BLaER1 treated with 17β-estradiol and CSF1 and Interleukin-3, amounts not matched to agents 10 nM and 100 nM (cell line): ENCODE measurements at regions not wholly inside any gene's neighbourhood (a gene's known extent, or its start where the extent isn't known, plus 50 kb on each side); places are given as distances from the start of the nearest gene placed in this dataset.

Experiments used
- H3K27ac ChIP-seq, 11 experiments: shearing (Covaris generic); formaldehyde crosslinking; 2 replicates each; pipeline ENCODE4 v1.8.1; 2022
- H3K27me3 ChIP-seq, 11 experiments: shearing (Covaris generic); formaldehyde crosslinking; 2 replicates each; pipeline ENCODE4 v1.8.1; 2022
- H3K36me3 ChIP-seq, 11 experiments: shearing (Covaris generic); formaldehyde crosslinking; 2 replicates each; pipeline ENCODE4 v1.8.1; 2022
- H3K4me1 ChIP-seq, 10 experiments: shearing (Covaris generic); formaldehyde crosslinking; 2 replicates each; pipeline ENCODE4 v1.8.1; 2022
- H3K4me2 ChIP-seq, 11 experiments: shearing (Covaris generic); formaldehyde crosslinking; 2 replicates each; pipeline ENCODE4 v1.8.1; 2022
- H3K4me3 ChIP-seq, 10 experiments: shearing (Covaris generic); formaldehyde crosslinking; 2 replicates each; pipeline ENCODE4 v1.8.1; 2022
- H3K9ac ChIP-seq, 11 experiments: shearing (Covaris generic); formaldehyde crosslinking; 2 replicates each; pipeline ENCODE4 v1.8.1; 2022
- H3K9me3 ChIP-seq, 11 experiments: shearing (Covaris generic); formaldehyde crosslinking; replicated peaks in 1 of 11; 2 replicates each; pipeline ENCODE4 v1.8.1; 2022
- H4K20me1 ChIP-seq, 11 experiments: shearing (Covaris generic); formaldehyde crosslinking; 2 replicates each; pipeline ENCODE4 v1.8.1; 2022
- Cebpa-rat ChIP-seq, 11 experiments: shearing (Covaris generic); IDR thresholded peaks; 2 replicates each; pipeline ENCODE4 v1.8.1; 2022

DNA sequence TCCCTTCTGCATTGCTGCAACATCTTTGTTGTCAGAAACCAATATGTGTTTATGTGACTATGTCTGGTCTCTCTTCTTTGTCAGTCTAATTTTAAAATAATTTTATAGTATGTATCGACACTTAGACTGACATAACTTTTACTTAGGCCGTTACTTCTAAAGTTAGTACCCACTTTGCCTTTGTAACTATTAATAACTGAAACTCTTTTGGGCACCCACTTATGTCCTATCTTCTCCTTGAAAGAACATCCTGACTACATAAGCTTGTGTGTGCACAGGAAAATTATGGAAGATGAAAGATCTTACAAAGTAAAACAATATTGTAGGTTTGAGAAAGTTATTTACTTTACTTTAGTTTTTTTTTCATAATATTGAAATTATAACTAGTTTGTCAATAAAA, 230.4 kb upstream of the CCDC179 start:
- no peak overlapping the region for H3K9ac ChIP-seq
- TF ChIP-seq Cebpa-rat (IDR thresholded peaks at IDR 0.05), result no peak
- H3K9me3 ChIP-seq, result no peaks in the 10 kb centered on the region

DNA sequence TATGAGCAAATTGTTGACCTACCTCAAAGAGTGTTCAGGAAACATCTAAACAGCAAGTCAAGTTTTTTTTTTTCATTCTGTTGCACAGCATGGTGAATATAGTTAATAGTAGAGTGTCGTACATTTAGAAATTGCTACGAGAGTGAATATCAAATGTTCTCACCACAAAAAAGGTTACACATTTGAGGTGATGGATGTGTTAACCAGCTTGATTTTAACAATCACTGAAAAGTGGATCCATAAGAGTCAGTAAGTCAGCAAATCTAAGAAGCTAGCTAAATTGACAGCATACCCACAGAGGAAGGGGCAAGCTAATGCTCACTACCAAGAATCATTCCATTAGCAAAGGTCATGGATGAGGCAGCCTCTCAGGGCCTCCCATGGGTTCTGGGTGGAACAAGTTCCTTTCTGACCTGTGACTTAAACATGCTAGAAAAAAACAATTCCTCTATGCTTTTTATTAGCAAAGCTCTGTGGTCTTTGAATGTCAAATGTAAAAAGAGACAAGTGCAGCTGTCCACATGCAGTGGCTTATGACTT, 235.4 kb upstream of the CCDC179 start:
- H4K20me1 ChIP-seq, result no peaks in the 10 kb centered on the region
- H3K4me1 ChIP-seq, result no peaks in the 10 kb centered on the region
- H3K9ac ChIP-seq, result no peak overlapping the region
- no peak for TF ChIP-seq Cebpa-rat (IDR thresholded peaks at IDR 0.05)
- no peaks in the 10 kb centered on the region for H3K36me3 ChIP-seq
- H3K4me3 ChIP-seq, result no peak overlapping the region
- no peak overlapping the region for H3K4me2 ChIP-seq
- H3K27me3 ChIP-seq, result no peaks in the 10 kb centered on the region
- no peak overlapping the region for H3K27ac ChIP-seq
- H3K9me3 ChIP-seq, result no peaks in the 10 kb centered on the region

More for the DNA sequence above, 230.4 kb upstream of the CCDC179 start:
- Histone ChIP-seq H3K4me3 (no peak overlapping the region), H3K36me3 (no peaks in the 10 kb centered on the region), H3K27me3 (no peaks in the 10 kb centered on the region), H3K4me2 (no peak overlapping the region), H3K27ac (no peak overlapping the region), H3K4me1 (no peaks in the 10 kb centered on the region), H4K20me1 (no peaks in the 10 kb centered on the region)

DNA sequence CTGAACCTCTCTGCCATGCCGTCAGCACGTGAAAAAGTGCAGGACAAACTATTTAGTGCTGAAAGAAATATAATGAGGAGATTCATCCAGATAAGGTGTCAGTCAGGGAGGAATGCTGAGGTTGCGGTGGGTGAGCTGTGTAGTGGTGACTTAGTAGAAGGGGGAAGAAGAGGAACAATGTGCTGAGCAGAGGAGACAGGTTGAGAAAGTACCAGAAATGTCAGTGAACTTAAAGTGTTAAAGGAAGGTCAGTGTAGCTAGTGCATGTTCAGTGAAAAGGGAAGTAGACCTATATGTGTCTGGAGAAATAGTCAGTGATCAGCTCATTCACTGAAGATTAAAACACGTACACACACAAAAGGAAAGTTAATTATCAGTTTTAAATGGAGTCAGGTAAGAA, 237.6 kb upstream of the CCDC179 start:
- Histone ChIP-seq H3K4me2 (no peak overlapping the region), H3K27ac (no peak overlapping the region), H3K4me1 (no peaks in the 10 kb centered on the region), H3K27me3 (no peaks in the 10 kb centered on the region), H4K20me1 (no peaks in the 10 kb centered on the region), H3K4me3 (no peak overlapping the region), H3K36me3 (no peaks in the 10 kb centered on the region), H3K9me3 (no peaks in the 10 kb centered on the region), H3K9ac (no peak overlapping the region)
- TF ChIP-seq Cebpa-rat (IDR thresholded peaks at IDR 0.05), result no peak

DNA sequence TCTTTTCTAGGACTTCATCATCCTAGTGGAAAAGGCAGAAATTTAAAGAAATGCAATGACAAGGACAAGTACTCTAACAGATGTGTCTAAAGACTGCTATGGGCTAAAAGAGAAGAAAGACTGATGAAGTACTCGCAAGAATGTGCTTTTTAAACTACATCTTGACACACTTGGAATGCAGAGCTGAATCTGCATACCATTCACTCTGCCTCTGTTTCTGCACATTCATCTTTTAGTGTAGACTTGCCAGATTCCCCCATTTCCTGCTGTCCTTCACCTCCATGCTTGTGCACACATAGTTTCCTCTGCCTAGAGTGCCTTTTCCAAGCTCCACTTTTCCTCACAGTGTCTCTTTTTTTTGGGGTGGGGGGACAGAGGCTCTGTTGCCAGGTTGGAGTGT, 239.0 kb upstream of the CCDC179 start:
- H3K27ac ChIP-seq, result no peak overlapping the region
- no peaks in the 10 kb centered on the region for H3K4me1 ChIP-seq
- H3K4me3 ChIP-seq, result no peak overlapping the region
- no peak overlapping the region for H3K4me2 ChIP-seq
- no peaks in the 10 kb centered on the region for H4K20me1 ChIP-seq
- TF ChIP-seq Cebpa-rat (IDR thresholded peaks at IDR 0.05), result no peak
- no peaks in the 10 kb centered on the region for H3K27me3 ChIP-seq
- no peaks in the 10 kb centered on the region for H3K9me3 ChIP-seq
- H3K9ac ChIP-seq, result no peak overlapping the region
- no peaks in the 10 kb centered on the region for H3K36me3 ChIP-seq

DNA sequence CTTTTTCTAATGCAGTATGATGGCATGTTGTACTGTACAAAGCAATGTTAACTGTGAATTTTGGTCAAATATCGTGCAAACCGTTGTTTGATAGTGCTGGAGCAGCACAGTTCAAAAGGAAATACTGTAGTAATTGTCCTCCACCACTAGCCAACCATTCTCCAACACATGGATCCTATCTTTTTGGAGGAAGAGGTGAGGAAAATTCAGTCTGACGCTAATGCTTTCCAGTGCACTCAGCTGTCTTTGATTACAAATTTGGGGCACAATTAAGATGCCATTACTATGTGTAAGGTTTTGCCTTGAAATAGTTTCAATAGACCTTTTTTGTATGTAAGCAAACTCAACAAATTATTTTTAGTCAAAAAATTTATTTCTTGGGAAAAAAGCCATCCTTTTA, 240.5 kb upstream of the CCDC179 start:
- H3K27me3 ChIP-seq, result no peaks in the 10 kb centered on the region
- no peak overlapping the region for H3K4me2 ChIP-seq
- H3K4me1 ChIP-seq, result no peaks in the 10 kb centered on the region
- no peaks in the 10 kb centered on the region for H3K36me3 ChIP-seq
- no peaks in the 10 kb centered on the region for H3K9me3 ChIP-seq
- TF ChIP-seq Cebpa-rat (IDR thresholded peaks at IDR 0.05), result no peak
- no peaks in the 10 kb centered on the region for H4K20me1 ChIP-seq
- no peak overlapping the region for H3K27ac ChIP-seq
- no peak overlapping the region for H3K9ac ChIP-seq
- no peak overlapping the region for H3K4me3 ChIP-seq

DNA sequence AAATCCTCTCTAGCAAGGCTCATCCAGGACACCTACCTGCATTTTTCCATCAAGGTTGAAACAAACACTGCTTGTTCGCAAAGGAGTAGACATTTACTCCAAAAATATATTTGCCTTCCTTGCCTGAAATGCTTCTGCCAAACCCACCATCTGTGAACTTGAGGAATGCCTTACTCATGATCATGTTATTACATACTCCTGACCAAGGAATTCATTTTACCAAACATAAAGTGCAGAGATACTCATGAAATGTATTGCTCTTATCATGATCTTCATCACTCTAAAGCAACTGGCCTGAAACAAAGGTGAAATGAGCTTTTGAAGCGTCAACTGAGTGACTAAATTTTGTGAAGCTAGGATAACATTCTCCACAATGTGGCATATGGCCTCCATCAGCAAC, 243.1 kb upstream of the CCDC179 start:
- H3K27me3 ChIP-seq, result no peaks in the 10 kb centered on the region
- no peaks in the 10 kb centered on the region for H4K20me1 ChIP-seq
- H3K36me3 ChIP-seq, result no peaks in the 10 kb centered on the region
- no peaks in the 10 kb centered on the region for H3K4me1 ChIP-seq
- TF ChIP-seq Cebpa-rat (IDR thresholded peaks at IDR 0.05), result no peak
- H3K27ac ChIP-seq, result no peak overlapping the region
- H3K4me2 ChIP-seq, result no peak overlapping the region
- no peak overlapping the region for H3K4me3 ChIP-seq
- no peak overlapping the region for H3K9ac ChIP-seq
- no peaks in the 10 kb centered on the region for H3K9me3 ChIP-seq

DNA sequence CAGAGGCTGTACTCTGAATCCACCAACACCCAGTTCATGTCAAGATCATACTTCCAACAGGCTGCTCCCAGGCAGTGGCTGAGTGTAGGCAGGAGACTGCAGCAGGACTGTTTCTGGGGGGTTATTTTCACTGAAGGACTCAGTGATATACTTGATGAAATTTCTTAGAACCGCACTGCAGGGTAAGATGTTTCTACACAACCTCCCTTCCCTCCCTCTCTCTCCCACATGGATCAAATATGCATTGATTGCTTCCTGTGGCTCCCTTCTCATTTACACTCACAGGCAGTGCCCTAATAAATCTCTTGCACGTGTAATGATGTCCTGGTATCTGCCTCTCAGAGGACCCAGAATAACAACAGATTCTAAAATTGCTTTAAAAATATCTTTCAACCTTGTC, 251.3 kb upstream of the CCDC179 start:
- no peaks in the 10 kb centered on the region for H4K20me1 ChIP-seq
- no peak overlapping the region for H3K4me2 ChIP-seq
- no peak for TF ChIP-seq Cebpa-rat (IDR thresholded peaks at IDR 0.05)
- no peak overlapping the region for H3K4me3 ChIP-seq
- H3K27me3 ChIP-seq, result no peaks in the 10 kb centered on the region
- no peaks in the 10 kb centered on the region for H3K4me1 ChIP-seq
- H3K9ac ChIP-seq, result no peak overlapping the region
- H3K27ac ChIP-seq, result no peak overlapping the region
- no peaks in the 10 kb centered on the region for H3K36me3 ChIP-seq
- peaks cover 0 to 6% (median 3%) of the 10 kb centered on the region in 11 experiments; a peak in 15 of 22 replicates for H3K9me3 ChIP-seq

DNA sequence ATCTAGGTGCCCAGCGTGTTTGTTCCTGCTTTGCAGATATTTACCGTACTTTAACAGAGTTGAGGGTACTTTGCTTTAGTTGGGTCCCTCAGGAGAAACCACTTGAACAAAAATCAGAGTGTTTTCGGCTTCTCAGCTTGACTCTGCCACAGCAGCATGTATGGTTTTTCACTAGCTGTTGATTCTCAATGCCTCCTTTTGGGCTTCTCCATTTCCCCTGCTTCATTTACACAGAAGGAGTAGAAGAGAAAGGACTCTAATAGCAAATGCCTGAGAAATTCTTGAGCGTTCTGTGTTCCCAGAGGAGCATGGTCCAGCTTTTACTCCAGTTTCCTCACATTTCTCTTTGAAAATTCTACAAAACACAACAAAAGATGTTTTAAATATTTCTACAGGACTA, 252.1 kb upstream of the CCDC179 start:
- Histone ChIP-seq H3K9ac (no peak overlapping the region), H3K9me3 (peaks cover 0 to 15% (median 10%) of the 10 kb centered on the region in 11 experiments; a peak in 15 of 22 replicates), H3K36me3 (no peaks in the 10 kb centered on the region), H3K4me3 (no peak overlapping the region), H3K4me2 (no peak overlapping the region), H3K27me3 (no peaks in the 10 kb centered on the region), H4K20me1 (no peaks in the 10 kb centered on the region), H3K27ac (no peak overlapping the region), H3K4me1 (no peaks in the 10 kb centered on the region)
- TF ChIP-seq Cebpa-rat (IDR thresholded peaks at IDR 0.05), result no peak

DNA sequence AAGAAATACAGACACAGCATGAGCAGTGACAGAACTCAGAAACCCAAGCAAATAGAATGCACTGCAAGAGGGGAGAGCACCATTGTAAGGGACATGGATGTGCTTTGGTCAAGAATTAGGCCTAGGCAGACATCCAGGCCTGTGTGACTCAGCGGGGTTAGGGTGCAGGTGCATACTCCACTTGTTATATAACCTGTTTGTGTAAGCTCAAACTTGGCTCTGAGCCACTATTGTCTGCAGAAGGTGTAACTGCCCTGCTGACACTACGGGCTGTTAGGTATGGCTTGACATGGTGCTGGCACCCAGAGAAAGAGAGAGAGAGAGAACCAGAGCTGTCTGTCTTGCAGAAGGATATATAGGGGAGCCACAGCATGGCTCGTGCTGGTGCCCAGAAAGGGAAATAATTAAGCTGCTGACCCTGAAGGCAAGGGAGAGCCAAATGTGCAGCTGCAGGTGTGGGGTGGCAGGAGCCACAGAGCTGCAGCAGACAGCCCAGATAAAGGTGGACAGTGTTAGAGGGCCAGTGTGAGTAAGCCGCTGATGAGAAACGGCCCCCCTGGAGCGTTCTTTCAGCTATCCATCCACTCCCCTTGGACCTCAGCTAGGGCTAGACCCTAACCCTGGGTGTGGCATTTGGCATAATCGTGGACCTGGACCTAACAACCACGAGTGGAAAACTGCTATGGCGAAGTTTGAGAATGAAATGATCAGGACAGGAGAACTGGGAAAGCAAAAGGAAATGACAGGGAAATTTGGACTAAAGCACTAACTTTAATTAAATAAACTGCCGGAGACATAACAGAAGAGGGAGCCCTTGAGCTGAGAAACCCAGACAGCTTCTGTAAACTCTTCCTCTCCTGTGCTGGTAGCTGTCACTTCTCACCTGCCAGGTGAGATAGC, 253.0 kb upstream of the CCDC179 start:
- Histone ChIP-seq H3K4me1 (no peaks in the 10 kb centered on the region), H3K27ac (no peak overlapping the region), H3K9me3 (peaks cover 0 to 22% (median 11%) of the 10 kb centered on the region in 11 experiments; a peak in 15 of 22 replicates), H3K36me3 (no peaks in the 10 kb centered on the region), H4K20me1 (no peaks in the 10 kb centered on the region), H3K27me3 (no peaks in the 10 kb centered on the region), H3K9ac (no peak overlapping the region), H3K4me3 (no peak overlapping the region), H3K4me2 (no peak overlapping the region)
- TF ChIP-seq Cebpa-rat (IDR thresholded peaks at IDR 0.05), result no peak

DNA sequence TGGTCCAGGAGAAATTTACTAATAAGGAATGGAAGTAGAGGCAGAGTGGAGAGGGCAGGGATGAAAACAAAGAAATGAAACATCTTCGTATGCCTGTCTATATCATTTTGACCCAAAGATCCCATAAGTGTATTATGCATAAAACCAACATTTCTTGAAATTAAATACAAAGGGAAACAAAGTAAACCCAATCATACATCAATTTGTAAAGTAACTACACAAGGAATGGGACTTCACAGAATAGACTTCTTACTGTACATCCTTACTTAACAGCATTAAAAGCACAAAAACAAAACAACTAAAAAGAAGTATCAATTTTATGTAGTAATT, 253.6 kb upstream of the CCDC179 start:
- Histone ChIP-seq H3K36me3 (no peaks in the 10 kb centered on the region), H3K4me1 (no peaks in the 10 kb centered on the region), H3K4me2 (no peak overlapping the region), H3K27ac (no peak overlapping the region), H3K4me3 (no peak overlapping the region), H4K20me1 (no peaks in the 10 kb centered on the region), H3K9me3 (peaks cover 0 to 22% (median 11%) of the 10 kb centered on the region in 11 experiments; a peak in 15 of 22 replicates), H3K9ac (no peak overlapping the region), H3K27me3 (no peaks in the 10 kb centered on the region)
- TF ChIP-seq Cebpa-rat (IDR thresholded peaks at IDR 0.05), result no peak
